SK-N-SH (cell line): ENCODE measurements at regions not wholly inside any gene's neighbourhood (a gene's known extent, or its start where the extent isn't known, plus 50 kb on each side); places are given as distances from the start of the nearest gene placed in this dataset.

Source experiments
- CHD2 ChIP-seq: fragments of 150-350 bp; IDR thresholded peaks from 2 replicates; pipeline ENCODE4 v1.6.1; 2018; ENCODE audit warnings: low read length; ENCODE audit not compliant: partially characterized antibody
- EP300 ChIP-seq, 2 experiments: IDR thresholded peaks; 2 replicates each; pipeline versions ENCODE4 v1.4.0 to v1.6.1; 2012; ENCODE audit warnings: borderline replicate concordance in 1 of 2, low read depth in 1 of 2, low read length in 1 of 2
- EZH2phosphoT487 ChIP-seq: fragments of 200-600 bp; sonication (generic); IDR thresholded peaks from 2 replicates; pipeline ENCODE4 v1.6.1; 2017; ENCODE audit warnings: low read depth, mixed run types, mild to moderate bottlenecking, antibody characterized with exemption, moderate library complexity, borderline replicate concordance
- FOSL2 ChIP-seq: IDR thresholded peaks from 2 replicates; pipeline ENCODE4 v1.4.0; 2012; ENCODE audit warnings: low read depth, mild to moderate bottlenecking, moderate library complexity, borderline replicate concordance
- NRF1 ChIP-seq: IDR thresholded peaks from 2 replicates; pipeline ENCODE4 v1.6.1; 2012; ENCODE audit warnings: low read depth, mild to moderate bottlenecking, low read length
- POLR2AphosphoS5 ChIP-seq: IDR thresholded peaks from 2 replicates; pipeline ENCODE4 v1.6.1; 2012; ENCODE audit warnings: low read depth, low read length
- RCOR1 ChIP-seq: fragments of 150-350 bp; IDR thresholded peaks from 2 replicates; pipeline ENCODE4 v1.6.1; 2017; ENCODE audit warnings: antibody characterized with exemption, low read length
- SIN3A ChIP-seq: IDR thresholded peaks from 2 replicates; pipeline ENCODE4 v1.6.1; 2012; ENCODE audit warnings: low read depth, mild to moderate bottlenecking, low read length, moderate library complexity, borderline replicate concordance
- TAF1 ChIP-seq: IDR thresholded peaks from 2 replicates; pipeline ENCODE4 v1.6.1; 2012; ENCODE audit warnings: low read depth, mild to moderate bottlenecking, low read length, moderate library complexity, borderline replicate concordance
- TF ChIP-seq, protein P1 (sequence below): fragments of 200-600 bp; sonication (generic); IDR thresholded peaks from 2 replicates; pipeline ENCODE4 v1.6.1; 2017; ENCODE audit warnings: antibody characterized with exemption, mild to moderate bottlenecking, moderate library complexity

DNA sequence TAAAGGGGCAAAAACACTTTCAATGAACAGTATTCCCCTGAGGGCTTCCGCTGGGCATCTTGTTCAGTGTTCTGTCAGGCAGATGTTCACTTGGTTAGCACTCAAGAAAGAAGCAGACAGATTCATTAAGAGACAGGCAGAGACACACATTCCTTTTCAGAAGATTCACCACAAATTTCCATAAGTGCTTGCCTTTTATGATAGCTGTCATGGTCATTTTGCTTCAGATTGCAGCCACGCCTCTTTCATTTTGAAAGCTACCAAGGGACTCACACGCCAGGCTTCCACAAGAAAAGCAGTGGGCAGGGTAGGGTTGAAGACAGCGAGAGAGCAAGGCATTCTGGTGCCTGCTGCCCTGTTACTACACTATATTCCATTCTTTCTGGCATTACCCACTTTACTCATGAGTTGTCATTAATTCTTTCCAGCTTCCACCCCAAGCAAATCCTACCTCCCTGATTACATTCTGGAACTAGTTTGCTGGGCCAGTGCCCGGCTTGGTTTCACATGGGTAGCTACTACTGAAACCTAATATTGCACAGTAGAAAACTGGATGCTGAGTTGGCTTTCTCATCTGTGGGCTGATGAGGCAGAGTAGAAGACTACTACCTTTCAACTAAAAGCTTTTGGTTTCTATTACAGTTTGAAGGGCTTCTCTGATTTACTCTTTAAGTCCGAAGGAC is 91.2 kb upstream of the COL24A1 start:
- TF ChIP-seq, protein P1, sequence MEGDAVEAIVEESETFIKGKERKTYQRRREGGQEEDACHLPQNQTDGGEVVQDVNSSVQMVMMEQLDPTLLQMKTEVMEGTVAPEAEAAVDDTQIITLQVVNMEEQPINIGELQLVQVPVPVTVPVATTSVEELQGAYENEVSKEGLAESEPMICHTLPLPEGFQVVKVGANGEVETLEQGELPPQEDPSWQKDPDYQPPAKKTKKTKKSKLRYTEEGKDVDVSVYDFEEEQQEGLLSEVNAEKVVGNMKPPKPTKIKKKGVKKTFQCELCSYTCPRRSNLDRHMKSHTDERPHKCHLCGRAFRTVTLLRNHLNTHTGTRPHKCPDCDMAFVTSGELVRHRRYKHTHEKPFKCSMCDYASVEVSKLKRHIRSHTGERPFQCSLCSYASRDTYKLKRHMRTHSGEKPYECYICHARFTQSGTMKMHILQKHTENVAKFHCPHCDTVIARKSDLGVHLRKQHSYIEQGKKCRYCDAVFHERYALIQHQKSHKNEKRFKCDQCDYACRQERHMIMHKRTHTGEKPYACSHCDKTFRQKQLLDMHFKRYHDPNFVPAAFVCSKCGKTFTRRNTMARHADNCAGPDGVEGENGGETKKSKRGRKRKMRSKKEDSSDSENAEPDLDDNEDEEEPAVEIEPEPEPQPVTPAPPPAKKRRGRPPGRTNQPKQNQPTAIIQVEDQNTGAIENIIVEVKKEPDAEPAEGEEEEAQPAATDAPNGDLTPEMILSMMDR, result no peak
- TF ChIP-seq RCOR1 (no peak), TAF1 (no peak), NRF1 (no peak), EZH2phosphoT487 (no peak), POLR2AphosphoS5 (no peak), FOSL2 (no peak), SIN3A (no peak), EP300 (IDR thresholded peaks at IDR 0.05; ENCODE audit: borderline replicate concordance in 1 of 2, low read depth in 1 of 2, low read length in 1 of 2) (no peak), CHD2 (no peak)
